C4-2B (cell line): ENCODE measurements at regions not wholly inside any gene's neighbourhood (a gene's known extent, or its start where the extent isn't known, plus 50 kb on each side); places are given as distances from the start of the nearest gene placed in this dataset.

ENCODE experiments used
- ZFX ChIP-seq: fragments of 450-650 bp; IDR thresholded peaks from 2 replicates; pipeline ENCODE4 v1.6.1; 2017
- TF ChIP-seq, protein P1 (sequence below): fragments of 450-650 bp; conservative IDR thresholded peaks from 2 replicates; pipeline ENCODE4 v1.5.1; 2017; ENCODE audit warnings: mild to moderate bottlenecking

DNA sequence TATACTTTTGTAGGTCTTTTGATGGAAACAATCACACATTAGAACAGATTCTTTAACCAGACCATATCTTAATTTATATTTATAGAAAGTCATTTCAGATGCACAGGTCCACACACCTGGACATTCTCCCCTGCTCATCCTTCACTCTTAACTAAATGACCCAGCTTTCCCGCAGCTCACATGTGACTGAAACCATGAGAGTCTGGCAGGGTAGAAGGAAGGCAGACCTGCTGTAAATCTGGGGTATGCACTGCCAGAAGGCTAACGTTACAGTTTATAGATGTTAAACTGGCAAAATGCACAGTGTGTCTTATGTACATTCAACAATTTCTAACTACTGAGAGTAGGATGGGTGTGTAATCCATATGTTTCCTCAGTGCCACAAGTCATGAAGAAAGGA is 359.5 kb upstream of the SPTLC3 start:
- TF ChIP-seq, protein P1, sequence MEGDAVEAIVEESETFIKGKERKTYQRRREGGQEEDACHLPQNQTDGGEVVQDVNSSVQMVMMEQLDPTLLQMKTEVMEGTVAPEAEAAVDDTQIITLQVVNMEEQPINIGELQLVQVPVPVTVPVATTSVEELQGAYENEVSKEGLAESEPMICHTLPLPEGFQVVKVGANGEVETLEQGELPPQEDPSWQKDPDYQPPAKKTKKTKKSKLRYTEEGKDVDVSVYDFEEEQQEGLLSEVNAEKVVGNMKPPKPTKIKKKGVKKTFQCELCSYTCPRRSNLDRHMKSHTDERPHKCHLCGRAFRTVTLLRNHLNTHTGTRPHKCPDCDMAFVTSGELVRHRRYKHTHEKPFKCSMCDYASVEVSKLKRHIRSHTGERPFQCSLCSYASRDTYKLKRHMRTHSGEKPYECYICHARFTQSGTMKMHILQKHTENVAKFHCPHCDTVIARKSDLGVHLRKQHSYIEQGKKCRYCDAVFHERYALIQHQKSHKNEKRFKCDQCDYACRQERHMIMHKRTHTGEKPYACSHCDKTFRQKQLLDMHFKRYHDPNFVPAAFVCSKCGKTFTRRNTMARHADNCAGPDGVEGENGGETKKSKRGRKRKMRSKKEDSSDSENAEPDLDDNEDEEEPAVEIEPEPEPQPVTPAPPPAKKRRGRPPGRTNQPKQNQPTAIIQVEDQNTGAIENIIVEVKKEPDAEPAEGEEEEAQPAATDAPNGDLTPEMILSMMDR = no peak
- TF ChIP-seq ZFX = no peak
